GDM1 (cell line): ENCODE measurements at regions not wholly inside any gene's neighbourhood (a gene's known extent, or its start where the extent isn't known, plus 50 kb on each side); places are given as distances from the start of the nearest gene placed in this dataset.

Experiments
- DNase-seq: peaks from one replicate; lab custom pipeline; 2025; lab: John Stamatoyannopoulos, UW

- no peak for DNase-seq
These were observed 576.2 kb upstream of the TBX3 start for GRCh38 chr12:115259968-115260747.

GRCh38 chr12:115257791-115258190, 573.8 kb upstream of the TBX3 start:
- no peak for DNase-seq

GRCh38 chr12:115255962-115256361, 572.0 kb upstream of the TBX3 start:
- DNase-seq: no peak

- DNase-seq: no peak
These were observed 571.3 kb upstream of the TBX3 start for GRCh38 chr12:115255257-115255656.

- DNase-seq: no peak
These were observed 569.1 kb upstream of the TBX3 start for GRCh38 chr12:115253049-115253448.

GRCh38 chr12:115251727-115252126, 567.8 kb upstream of the TBX3 start:
- no peak for DNase-seq

GRCh38 chr12:115249671-115250278, 565.8 kb upstream of the TBX3 start:
- DNase-seq: no peak

- DNase-seq: no peak
These were observed 561.0 kb upstream of the TBX3 start for GRCh38 chr12:115245020-115245419.

- no peak for DNase-seq
These were observed 560.1 kb upstream of the TBX3 start for GRCh38 chr12:115243933-115244628.

- DNase-seq: no peak
These were observed 556.3 kb upstream of the TBX3 start for GRCh38 chr12:115240251-115240650.

GRCh38 chr12:115235880-115236279, 551.9 kb upstream of the TBX3 start:
- no peak for DNase-seq

GRCh38 chr12:115233891-115234543, 550.0 kb upstream of the TBX3 start:
- no peak for DNase-seq

GRCh38 chr12:115232455-115233156, 548.6 kb upstream of the TBX3 start:
- no peak for DNase-seq

GRCh38 chr12:115230606-115231005, 546.6 kb upstream of the TBX3 start:
- no peak for DNase-seq

GRCh38 chr12:115229517-115229916, 545.5 kb upstream of the TBX3 start:
- no peak for DNase-seq

GRCh38 chr12:115228434-115228833, 544.5 kb upstream of the TBX3 start:
- DNase-seq: no peak

- no peak for DNase-seq
These were observed 543.2 kb upstream of the TBX3 start for GRCh38 chr12:115227137-115227615.

- no peak for DNase-seq
These were observed 541.9 kb upstream of the TBX3 start for GRCh38 chr12:115225845-115226244.

GRCh38 chr12:115223991-115224390, 540.0 kb upstream of the TBX3 start:
- DNase-seq: no peak

GRCh38 chr12:115223322-115223721, 539.3 kb upstream of the TBX3 start:
- no peak for DNase-seq

- no peak for DNase-seq
These were observed 538.2 kb upstream of the TBX3 start for GRCh38 chr12:115222220-115222619.

- no peak for DNase-seq
These were observed 532.3 kb upstream of the TBX3 start for GRCh38 chr12:115216301-115216700.
